ENCODE measurements at regions not wholly inside any gene's neighbourhood (a gene's known extent, or its start where the extent isn't known, plus 50 kb on each side); places are given as distances from the start of the nearest gene placed in this dataset.

GRCh38 chr5:146940295-146940694, 61.7 kb upstream of the PPP2R2B start:
- DNase-seq: no peak

GRCh38 chr5:146944019-146944418, 65.5 kb upstream of the PPP2R2B start:
- no peak for DNase-seq

DNA sequence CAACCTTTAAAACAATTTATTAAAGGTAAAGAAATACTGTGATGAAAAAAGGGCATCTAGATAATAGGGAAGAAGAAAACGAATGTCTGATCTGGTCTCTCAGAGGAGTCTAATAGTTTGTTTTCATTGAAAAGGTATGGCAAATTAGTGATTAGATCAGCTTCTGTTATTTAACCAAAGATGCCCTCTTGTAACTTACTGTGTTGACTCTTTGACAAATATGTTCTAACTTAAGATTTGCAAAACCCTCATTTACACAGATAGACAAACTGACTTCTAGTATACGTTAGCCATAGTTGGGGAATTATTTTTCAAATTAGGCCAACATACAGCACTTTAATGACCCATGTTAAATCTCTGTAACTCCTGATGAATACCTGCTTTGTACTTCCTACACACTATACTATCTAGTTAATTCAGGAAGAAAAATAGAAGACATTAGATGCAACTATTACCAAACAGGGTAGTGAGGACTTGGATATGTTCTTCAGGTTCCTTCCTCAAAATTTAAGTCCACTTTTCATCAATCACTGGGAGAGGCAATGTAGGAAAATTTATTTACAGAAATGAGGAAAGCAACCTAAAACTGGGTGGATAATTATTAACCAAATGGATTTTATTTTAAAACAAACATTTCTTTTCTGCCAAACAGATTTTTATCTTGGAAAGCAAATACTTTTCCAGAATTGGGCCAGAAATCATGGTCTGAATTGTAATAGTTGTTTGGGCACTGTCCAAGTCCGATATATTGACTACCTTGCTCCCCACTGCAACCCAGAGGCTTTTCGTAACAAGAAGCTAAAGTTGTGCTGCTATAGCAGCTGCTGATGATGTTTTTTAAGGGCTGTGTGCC, 66.4 kb upstream of the PPP2R2B start:
- DNase-seq: no peak

GRCh38 chr5:146945617-146946084, 67.1 kb upstream of the PPP2R2B start:
- DNase-seq: no peak

DNA sequence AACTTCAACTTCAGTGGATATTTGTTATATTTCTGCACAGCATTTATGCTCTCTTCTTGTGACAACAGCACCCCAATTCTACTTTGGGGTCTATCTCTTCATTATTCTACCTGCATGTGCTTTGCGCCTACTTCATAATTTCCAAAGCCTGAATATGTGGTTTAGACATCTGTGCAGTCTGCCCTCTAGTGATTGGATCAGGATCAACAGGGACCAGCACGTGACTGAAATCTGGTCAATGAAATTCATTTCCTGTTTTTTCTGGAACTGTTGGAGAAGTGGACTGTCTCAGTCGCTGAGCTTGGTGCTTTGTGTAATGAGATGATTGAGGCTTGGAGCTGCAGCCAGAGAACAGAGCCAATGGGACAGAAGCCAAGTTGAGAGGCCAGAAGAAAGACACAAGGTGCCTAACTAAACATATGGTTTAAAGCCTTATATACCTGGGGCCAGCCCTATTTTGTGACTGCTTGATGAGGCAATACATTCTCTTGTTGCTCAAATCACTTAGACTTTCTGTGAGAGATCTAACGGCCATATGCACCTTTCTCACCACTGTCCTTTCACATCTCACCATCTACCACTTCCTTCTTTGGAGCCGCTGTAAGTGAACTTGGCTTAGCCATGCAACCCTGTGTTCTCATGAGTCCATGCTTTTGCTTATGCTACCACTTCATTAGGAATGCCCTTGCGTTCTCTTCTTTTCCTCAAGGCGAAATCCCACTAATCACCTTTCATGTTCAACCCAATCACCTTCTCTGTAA, 68.8 kb upstream of the PPP2R2B start:
- peak; percentile 65 for DNase-seq

DNA sequence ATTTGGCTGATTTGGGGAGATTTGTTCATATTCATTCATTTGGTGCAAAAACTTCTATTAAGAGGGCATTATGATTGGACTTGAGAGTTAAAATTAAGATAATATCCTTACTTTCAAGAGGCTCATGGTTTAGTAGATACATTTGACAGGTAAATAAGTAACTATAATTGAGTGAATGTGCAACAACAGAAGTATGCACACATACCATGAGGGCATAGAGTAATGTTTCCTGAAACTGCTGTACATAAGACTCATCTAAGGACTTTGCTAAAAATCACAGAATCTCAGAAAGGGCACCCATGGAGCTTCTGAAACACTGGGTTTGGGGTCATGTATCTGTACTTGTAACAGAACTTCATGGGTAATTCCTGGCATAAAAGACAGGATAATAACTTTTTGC, 70.1 kb upstream of the PPP2R2B start:
- no peak for DNase-seq

GRCh38 chr5:146952168-146952567, 73.6 kb upstream of the PPP2R2B start:
- DNase-seq: no peak

GRCh38 chr5:146956217-146956616, 77.7 kb upstream of the PPP2R2B start:
- no peak for DNase-seq

DNA sequence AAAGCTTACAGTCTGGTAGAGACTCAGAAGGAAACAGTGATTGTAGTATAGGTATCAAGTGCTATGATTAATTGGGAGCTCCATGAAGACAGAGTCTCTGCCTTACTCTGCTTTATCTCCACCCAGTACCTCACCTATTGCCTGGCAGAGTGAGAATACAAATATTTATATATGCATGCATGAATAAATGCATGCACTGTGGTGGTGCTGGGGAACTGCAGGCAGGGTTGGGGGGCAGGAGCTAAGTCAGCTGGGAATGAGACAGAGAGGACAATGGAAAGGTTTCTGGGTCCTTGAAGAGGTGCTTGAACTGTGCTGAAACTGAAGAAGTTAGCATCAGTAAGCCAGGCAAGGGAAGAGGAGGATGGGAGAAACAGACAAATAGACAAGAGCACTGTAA, 80.8 kb upstream of the PPP2R2B start:
- DNase-seq: no peak

DNA sequence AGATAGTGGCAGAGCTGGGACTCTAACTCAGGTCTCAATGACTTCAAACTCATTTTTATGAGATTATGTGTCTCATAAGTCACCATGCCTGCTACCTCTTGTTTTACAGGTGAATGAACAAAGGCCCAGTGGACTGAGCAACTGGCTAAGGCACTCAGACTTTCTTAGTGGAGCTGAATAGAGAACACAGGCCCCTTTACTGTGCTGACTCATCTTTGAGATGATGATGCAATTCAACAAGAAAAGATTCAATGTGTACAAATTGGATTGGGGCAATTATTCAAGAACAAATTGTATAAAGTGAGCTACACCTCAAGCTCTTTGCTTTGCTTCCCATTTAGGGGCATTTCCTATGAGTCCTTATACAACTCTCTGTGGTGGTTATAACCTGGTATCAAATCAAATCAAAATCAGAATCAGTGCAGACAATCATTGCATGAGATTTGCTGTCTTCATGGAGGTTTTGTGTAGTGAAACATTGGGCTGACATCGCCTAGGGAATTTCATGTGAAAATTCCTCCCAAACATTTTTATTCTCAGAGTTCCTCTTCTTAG, 84.3 kb upstream of the PPP2R2B start:
- peak; percentile 40 for DNase-seq

DNA sequence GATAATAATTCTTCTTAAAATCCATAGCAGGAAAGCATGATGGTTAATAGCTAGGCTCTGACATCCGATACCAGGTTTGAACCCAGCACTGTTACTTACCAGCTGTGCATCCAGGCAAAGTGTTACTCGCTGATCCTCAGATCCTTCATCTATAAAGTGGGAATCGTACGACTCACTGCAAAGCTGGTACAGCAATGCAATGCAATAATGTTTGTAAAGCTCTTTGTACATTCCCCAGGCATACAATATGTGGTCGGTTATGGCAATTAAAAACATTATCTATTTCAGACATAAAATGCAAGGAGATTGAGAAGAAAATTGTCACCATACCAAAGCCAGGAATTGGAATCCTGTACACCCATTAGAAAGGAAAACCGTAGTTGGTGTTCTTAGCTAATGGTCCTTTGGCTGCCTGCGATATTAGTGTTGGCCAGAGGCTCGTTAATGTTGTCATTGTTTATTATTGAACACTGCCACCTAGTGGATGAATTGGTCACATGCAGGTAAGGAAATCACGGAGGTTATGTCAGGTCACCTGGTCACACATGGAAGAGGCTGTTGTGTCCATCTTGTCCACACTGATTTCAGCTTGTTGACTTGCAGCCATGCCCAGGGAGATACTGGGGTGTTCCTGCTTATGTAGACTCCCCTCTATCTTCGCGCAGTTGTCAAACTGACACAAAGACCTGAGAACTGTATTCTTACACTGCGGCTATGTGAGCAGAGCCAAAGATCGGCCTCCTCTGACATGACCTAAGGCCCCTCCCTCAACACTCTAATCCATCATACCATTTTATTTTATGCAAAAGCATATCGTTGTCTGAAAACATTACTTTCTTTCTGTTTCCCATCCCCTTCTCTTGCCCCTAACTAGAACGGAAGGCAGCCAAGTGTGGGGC, 87.5 kb upstream of the PPP2R2B start:
- DNase-seq: peak; percentile 82

DNA sequence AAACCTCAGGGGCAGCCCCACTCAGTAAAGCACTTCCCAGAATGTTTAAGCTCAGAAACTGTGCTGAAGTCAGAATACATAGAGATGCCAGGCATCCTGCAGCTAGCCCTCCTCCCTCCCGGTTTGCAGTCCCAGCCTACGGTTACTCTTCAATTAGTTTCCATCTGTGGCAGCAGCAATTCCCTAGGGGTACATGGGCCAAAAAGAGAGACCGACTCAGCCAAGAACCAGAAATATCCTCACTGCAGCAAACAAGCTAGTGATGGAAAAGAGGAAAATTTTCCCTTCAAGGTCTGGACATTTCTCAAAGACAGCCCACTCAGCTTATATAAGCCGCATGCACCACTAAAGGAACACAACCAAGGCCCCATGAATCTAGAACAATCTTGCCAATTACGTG, 89.1 kb upstream of the PPP2R2B start:
- DNase-seq: peak; percentile 42

GRCh38 chr5:146971401-146971800, 92.8 kb upstream of the PPP2R2B start:
- DNase-seq: no peak

DNA sequence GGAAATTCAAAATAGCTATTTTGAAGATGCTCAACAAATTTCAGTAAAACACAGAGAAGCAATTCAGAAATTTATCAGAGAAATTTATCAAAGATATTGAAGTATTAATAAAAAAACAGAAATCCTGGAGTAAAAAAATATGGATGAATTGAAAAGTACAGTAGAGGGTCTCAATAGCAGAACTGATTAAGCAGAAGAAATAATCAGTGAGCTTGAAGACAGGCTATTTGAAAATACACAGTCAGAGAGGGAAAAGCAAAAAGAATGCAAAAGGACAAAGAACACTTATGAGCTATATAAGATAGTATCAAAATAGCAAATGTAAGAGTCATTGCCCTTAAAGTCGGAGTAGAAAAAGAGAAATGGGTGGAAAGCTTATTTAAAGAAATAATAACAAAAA, 107.9 kb upstream of the PPP2R2B start:
- no peak for DNase-seq

- DNase-seq: no peak
Observed at GRCh38 chr5:146993876-146994530, 115.4 kb upstream of the PPP2R2B start.

GRCh38 chr5:146995878-146996277, 117.3 kb upstream of the PPP2R2B start:
- no peak for DNase-seq

DNA sequence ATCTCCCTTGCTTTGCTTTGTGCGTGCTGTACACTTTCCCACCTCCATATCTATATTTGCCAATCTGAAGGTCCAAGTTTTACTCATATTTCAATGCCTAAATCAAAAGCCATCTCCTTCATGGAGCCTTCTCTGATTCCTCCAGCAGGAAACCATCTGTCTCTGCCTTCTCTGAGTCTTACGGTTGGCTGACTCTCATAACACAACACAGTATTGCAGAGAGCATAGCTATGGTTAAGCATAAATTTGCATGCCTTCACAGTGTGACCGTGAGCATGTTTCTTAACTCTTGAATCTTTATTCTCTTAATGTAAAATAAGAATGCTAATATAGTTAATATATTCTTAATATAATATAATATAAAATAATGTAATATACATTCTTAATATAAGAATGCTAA, 136.8 kb upstream of the PPP2R2B start:
- DNase-seq: no peak

GRCh38 chr5:147017191-147017590, 138.6 kb upstream of the PPP2R2B start:
- no peak for DNase-seq

DNA sequence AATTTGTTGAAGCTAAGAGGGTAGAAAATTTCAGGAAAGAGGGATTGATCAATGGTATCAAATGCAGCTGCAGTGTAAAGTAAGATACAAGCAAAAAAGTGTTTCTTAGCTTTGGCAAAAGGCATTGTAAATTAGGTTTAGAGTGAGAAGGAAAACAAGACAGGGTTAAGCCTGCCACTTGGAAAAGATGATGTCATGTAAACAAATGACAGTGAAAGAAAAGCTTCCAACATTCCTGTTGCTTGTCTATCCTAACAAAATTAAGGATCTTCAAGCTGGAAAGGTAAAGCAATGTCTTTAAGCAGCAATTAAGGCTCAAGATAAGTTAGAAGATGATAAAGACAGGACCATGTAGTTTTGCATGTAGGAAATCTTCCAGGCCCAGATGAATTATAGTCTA, 139.1 kb upstream of the PPP2R2B start:
- DNase-seq: no peak

- no peak for DNase-seq
Observed at GRCh38 chr5:147018812-147019211, 140.3 kb upstream of the PPP2R2B start.

DNA sequence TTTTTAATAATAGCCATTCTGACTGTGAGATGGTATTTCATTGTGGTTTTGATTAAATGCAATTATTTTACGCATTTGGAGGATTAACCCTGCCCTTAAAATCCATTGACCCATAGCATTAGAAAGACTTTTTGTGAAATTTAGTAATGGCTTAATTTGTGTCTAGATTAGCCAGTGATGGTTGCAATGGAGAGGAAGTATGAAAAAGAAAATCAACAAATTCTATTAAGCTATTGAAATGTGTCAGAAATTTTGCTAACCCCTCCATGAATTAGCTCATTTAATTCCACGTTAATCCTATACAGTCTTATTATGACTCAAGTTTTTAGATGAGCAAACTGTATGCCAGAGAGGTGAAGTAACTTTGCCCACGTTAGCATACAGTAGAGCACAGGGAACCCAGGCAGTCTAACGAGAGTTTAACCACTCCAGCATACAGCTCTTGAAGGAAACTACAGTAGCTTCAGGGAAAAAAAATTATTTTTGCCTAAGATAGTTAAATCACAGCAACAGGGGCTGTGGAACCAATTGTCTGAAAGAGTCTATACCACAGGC, 158.2 kb upstream of the PPP2R2B start:
- no peak for DNase-seq

Data from NCI-H69 (cell line).